SK-N-SH (cell line): ENCODE measurements at regions not wholly inside any gene's neighbourhood (a gene's known extent, or its start where the extent isn't known, plus 50 kb on each side); places are given as distances from the start of the nearest gene placed in this dataset.

Source experiments
- CTCF ChIA-PET: fragments of 300-600, 350-600 bp; formaldehyde crosslinking; extraction: SDS; loops from one replicate; lab custom pipeline; 2021; lab: Yijun Ruan, JAX
- POLR2A ChIA-PET: fragments of 350-600 bp; sonication (Branson Sonifier 250); formaldehyde crosslinking; extraction: SDS; loops from one replicate; lab custom pipeline; 2020; ENCODE audit warnings: antibody characterized with exemption, inconsistent platforms; lab: Yijun Ruan, JAX
- DNase-seq: peaks from one replicate; pipeline ENCODE4 v3.0.0; 2012
- H2AFZ ChIP-seq: fragments of 200-600 bp; sonication (generic); 2 replicates; pipeline ENCODE4 v1.8.1; 2016; ENCODE audit warnings: antibody characterized with exemption, mild to moderate bottlenecking, low read depth
- H3F3A ChIP-seq: fragments of 200-600 bp; sonication (generic); replicated peaks from 2 replicates; pipeline ENCODE3; 2016; ENCODE audit warnings: antibody characterized with exemption, mild to moderate bottlenecking; ENCODE audit not compliant: insufficient read depth
- H3K27ac ChIP-seq, 2 experiments: fragments of 200-500 bp in 1 of 2; fragments of 200-600 bp in 1 of 2; sonication (Bioruptor generic) in 1 of 2; sonication (generic), shearing (Covaris generic) in 1 of 2; 2 replicates each; pipeline versions ENCODE4 v1.5.1 to v1.6.1; 2014 to 2016; ENCODE audit warnings: low read depth in 2 of 2, inconsistent platforms in 1 of 2, low read length in 1 of 2, mild to moderate bottlenecking in 1 of 2, mixed read lengths in 1 of 2
- H3K27me3 ChIP-seq: fragments of 200-600 bp; sonication (generic), shearing (Covaris generic); 2 replicates; pipeline ENCODE4 v1.6.1; 2016; ENCODE audit warnings: mixed run types; ENCODE audit not compliant: insufficient read depth
- H3K36me3 ChIP-seq, 2 experiments: fragments of 200-500 bp in 1 of 2; fragments of 200-600 bp in 1 of 2; sonication (Bioruptor generic) in 1 of 2; sonication (generic) in 1 of 2; replicated peaks in 1 of 2; 2 replicates each; pipeline versions ENCODE3 to v1.5.1; 2014 to 2016; ENCODE audit warnings: low read length in 1 of 2, mild to moderate bottlenecking in 1 of 2; ENCODE audit not compliant: insufficient read depth in 2 of 2, control insufficient read depth in 1 of 2
- H3K4me1 ChIP-seq, 2 experiments: fragments of 200-500 bp in 1 of 2; fragments of 200-600 bp in 1 of 2; sonication (Bioruptor generic) in 1 of 2; sonication (generic), shearing (Covaris generic) in 1 of 2; 2 replicates each; pipeline versions ENCODE4 v1.5.1 to v1.6.1; 2014 to 2016; ENCODE audit warnings: low read depth in 1 of 2, low read length in 1 of 2, mixed run types in 1 of 2; ENCODE audit not compliant: insufficient read depth in 2 of 2, control insufficient read depth in 1 of 2
- H3K4me2 ChIP-seq: fragments of 200-600 bp; sonication (generic), shearing (Covaris generic); 2 replicates; pipeline ENCODE4 v1.6.1; 2017; ENCODE audit warnings: mixed run types
- H3K4me3 ChIP-seq, 2 experiments: fragments of 200-500 bp in 1 of 2; fragments of 200-600 bp in 1 of 2; sonication (Bioruptor generic) in 1 of 2; sonication (generic), shearing (Covaris generic) in 1 of 2; 2 replicates each; pipeline versions ENCODE4 v1.5.1 to v1.8.1; 2014 to 2016; ENCODE audit warnings: low read depth in 2 of 2, inconsistent platforms in 1 of 2, low read length in 1 of 2, mild to moderate bottlenecking in 1 of 2, mixed read lengths in 1 of 2, moderate library complexity in 1 of 2
- H3K79me2 ChIP-seq: fragments of 200-600 bp; sonication (generic); 2 replicates; pipeline ENCODE4 v1.8.1; 2017; ENCODE audit warnings: mild to moderate bottlenecking; ENCODE audit not compliant: insufficient read depth
- H3K9ac ChIP-seq: fragments of 200-600 bp; sonication (generic); 2 replicates; pipeline ENCODE4 v1.6.1; 2017; ENCODE audit warnings: mixed run types
- H3K9me2 ChIP-seq: fragments of 200-600 bp; sonication (generic); 2 replicates; pipeline ENCODE4 v1.6.1; 2017; ENCODE audit warnings: mixed run types
- H3K9me3 ChIP-seq: fragments of 200-600 bp; sonication (generic); 2 replicates; pipeline ENCODE4 v1.6.1; 2017; ENCODE audit warnings: mixed run types, mild to moderate bottlenecking, moderate library complexity
- H4K20me1 ChIP-seq: fragments of 200-600 bp; sonication (generic); 2 replicates; pipeline ENCODE4 v1.6.1; 2017; ENCODE audit warnings: mild to moderate bottlenecking, mixed run types; ENCODE audit not compliant: insufficient read depth
- CHD2 ChIP-seq: fragments of 150-350 bp; IDR thresholded peaks from 2 replicates; pipeline ENCODE4 v1.6.1; 2018; ENCODE audit warnings: low read length; ENCODE audit not compliant: partially characterized antibody
- ELF1 ChIP-seq: IDR thresholded peaks from 2 replicates; pipeline ENCODE4 v1.4.0; 2012
- EP300 ChIP-seq, 2 experiments: IDR thresholded peaks; 2 replicates each; pipeline versions ENCODE4 v1.4.0 to v1.6.1; 2012; ENCODE audit warnings: borderline replicate concordance in 1 of 2, low read depth in 1 of 2, low read length in 1 of 2
- EZH2phosphoT487 ChIP-seq: fragments of 200-600 bp; sonication (generic); IDR thresholded peaks from 2 replicates; pipeline ENCODE4 v1.6.1; 2017; ENCODE audit warnings: low read depth, mixed run types, mild to moderate bottlenecking, antibody characterized with exemption, moderate library complexity, borderline replicate concordance
- FOSL2 ChIP-seq: IDR thresholded peaks from 2 replicates; pipeline ENCODE4 v1.4.0; 2012; ENCODE audit warnings: low read depth, mild to moderate bottlenecking, moderate library complexity, borderline replicate concordance
- FOXJ3 ChIP-seq: sonication (generic); formaldehyde crosslinking; IDR thresholded peaks from 2 replicates; pipeline ENCODE4 v1.5.1; 2020; ENCODE audit warnings: mild to moderate bottlenecking, missing genetic modification reagents
- FOXM1 ChIP-seq: IDR thresholded peaks from 2 replicates; pipeline ENCODE4 v1.4.0; 2012; ENCODE audit warnings: low read depth, mild to moderate bottlenecking
- GABPA ChIP-seq: IDR thresholded peaks from 2 replicates; pipeline ENCODE4 v1.4.0; 2012; ENCODE audit warnings: low read depth, mild to moderate bottlenecking
- GATA2 ChIP-seq: sonication (generic); formaldehyde crosslinking; IDR thresholded peaks from 2 replicates; pipeline ENCODE4 v1.5.0; 2020; ENCODE audit warnings: mild to moderate bottlenecking, missing genetic modification reagents
- MEF2A ChIP-seq: IDR thresholded peaks from 2 replicates; pipeline ENCODE4 v1.4.0; 2012; ENCODE audit warnings: low read depth, borderline replicate concordance
- MXI1 ChIP-seq: IDR thresholded peaks from 2 replicates; pipeline ENCODE4 v1.6.1; 2012; ENCODE audit warnings: mild to moderate bottlenecking, low read depth, low read length, improper control_type of control experiment
- NFIC ChIP-seq: IDR thresholded peaks from 2 replicates; pipeline ENCODE4 v1.4.0; 2012; ENCODE audit warnings: borderline replicate concordance
- PBX3 ChIP-seq: IDR thresholded peaks from 2 replicates; pipeline ENCODE4; 2012
- POLR2AphosphoS5 ChIP-seq: IDR thresholded peaks from 2 replicates; pipeline ENCODE4 v1.6.1; 2012; ENCODE audit warnings: low read depth, low read length
- RCOR1 ChIP-seq: fragments of 150-350 bp; IDR thresholded peaks from 2 replicates; pipeline ENCODE4 v1.6.1; 2017; ENCODE audit warnings: antibody characterized with exemption, low read length
- REST ChIP-seq: IDR thresholded peaks from 2 replicates; pipeline ENCODE4 v1.6.1; 2012; ENCODE audit warnings: mild to moderate bottlenecking, low read depth, low read length, moderate library complexity
- RFX5 ChIP-seq: IDR thresholded peaks from 2 replicates; pipeline ENCODE4 v1.6.1; 2012; ENCODE audit warnings: mild to moderate bottlenecking, improper control_type of control experiment, low read length
- SMC3 ChIP-seq: IDR thresholded peaks from 2 replicates; pipeline ENCODE4 v1.6.1; 2012; ENCODE audit warnings: low read depth, low read length, improper control_type of control experiment
- TAF1 ChIP-seq: IDR thresholded peaks from 2 replicates; pipeline ENCODE4 v1.6.1; 2012; ENCODE audit warnings: low read depth, mild to moderate bottlenecking, low read length, moderate library complexity, borderline replicate concordance
- TEAD4 ChIP-seq: IDR thresholded peaks from 2 replicates; pipeline ENCODE4 v1.4.0; 2012; ENCODE audit warnings: mild to moderate bottlenecking, borderline replicate concordance; ENCODE audit not compliant: insufficient read depth
- USF2 ChIP-seq: fragments of 150-350 bp; IDR thresholded peaks from 2 replicates; pipeline ENCODE4 v1.6.1; 2017; ENCODE audit warnings: antibody characterized with exemption, low read length, low read depth, borderline replicate concordance
- ZBTB33 ChIP-seq: IDR thresholded peaks from 2 replicates; pipeline ENCODE4 v1.4.0; 2012; ENCODE audit warnings: low read depth, borderline replicate concordance
- WGBS: methylation state at CpG from one replicate; pipeline ENCODE4 v1.1.6; 2017; ENCODE audit warnings: low lambda C conversion rate; 5-methylcytosine and 5-hydroxymethylcytosine counted together

GRCh38 chr16:63298993-63299392 is 1262.8 kb upstream of the CDH8 start:
- no peak overlapping the region for H2AFZ ChIP-seq

GRCh38 chr16:63292036-63292435 is 1255.8 kb upstream of the CDH8 start:
- H3K79me2 ChIP-seq, result no peaks in the 10 kb centered on the region
- no peak overlapping the region for H2AFZ ChIP-seq
- H3K4me3 ChIP-seq, result no peak overlapping the region
- no peaks in the 10 kb centered on the region for H3K27me3 ChIP-seq
- no peaks in the 10 kb centered on the region for H3F3A ChIP-seq
- no peak overlapping the region for H3K4me2 ChIP-seq
- H3K9me3 ChIP-seq, result no peaks in the 10 kb centered on the region
- H4K20me1 ChIP-seq, result no peaks in the 10 kb centered on the region
- H3K9me2 ChIP-seq, result no peaks in the 10 kb centered on the region
- DNase-seq, result no peak
- no peaks in the 10 kb centered on the region for H3K36me3 ChIP-seq
- H3K4me1 ChIP-seq, result no peaks in the 10 kb centered on the region
- H3K27ac ChIP-seq, result no peak overlapping the region
- no peak overlapping the region for H3K9ac ChIP-seq
- POLR2A ChIA-PET, result no interaction called here
- WGBS, result 71% methylated on average over 8 of the region's 11 CpGs
- CTCF ChIA-PET, result interaction anchor here (0.9 to 1.8 kb wide), 3 partner anchors 1035 to 1103 kb away, joined by 3 to 5 read pairs (median 4); no protein-coding TSS in a partner anchor
- TF ChIP-seq MXI1 (no peak), PBX3 (no peak), GABPA (no peak), GATA2 (no peak), EZH2phosphoT487 (no peak), FOSL2 (no peak), REST (no peak), TEAD4 (no peak)

More at GRCh38 chr16:63298993-63299392, 1262.8 kb upstream of the CDH8 start:
- Histone ChIP-seq H3K27me3 (no peaks in the 10 kb centered on the region), H3K27ac (no peak overlapping the region), H3K36me3 (no peaks in the 10 kb centered on the region), H4K20me1 (no peaks in the 10 kb centered on the region), H3K9me2 (no peaks in the 10 kb centered on the region), H3K9me3 (no peaks in the 10 kb centered on the region), H3K9ac (no peak overlapping the region), H3K4me2 (no peak overlapping the region), H3K79me2 (no peaks in the 10 kb centered on the region), H3K4me1 (no peaks in the 10 kb centered on the region), H3K4me3 (no peak overlapping the region), H3F3A (no peaks in the 10 kb centered on the region)
- no peak for DNase-seq
- CTCF ChIA-PET, result interaction anchor here (1.3 kb wide), 1 partner anchor 9 kb away, joined by 4 read pairs; no protein-coding TSS in a partner anchor
- POLR2A ChIA-PET, result no interaction called here
- WGBS, result 37% methylated on average over 1 of the region's 1 CpG
- TF ChIP-seq NFIC, result no peak
- no peak for TF ChIP-seq FOXJ3 (CRISPR knock-in tag)
- TF ChIP-seq EP300 (IDR thresholded peaks at IDR 0.05; ENCODE audit: borderline replicate concordance in 1 of 2, low read depth in 1 of 2, low read length in 1 of 2), result no peak
- TF ChIP-seq CHD2, result no peak
- no peak for TF ChIP-seq POLR2AphosphoS5
- TF ChIP-seq RFX5, result no peak
- TF ChIP-seq FOSL2, result no peak
- no peak for TF ChIP-seq ZBTB33
- TF ChIP-seq ELF1, result no peak
- TF ChIP-seq TEAD4, result no peak
- no peak for TF ChIP-seq FOXM1
- no peak for TF ChIP-seq GATA2
- no peak for TF ChIP-seq RCOR1
- no peak for TF ChIP-seq MEF2A
- TF ChIP-seq GABPA, result no peak
- TF ChIP-seq SMC3, result no peak
- TF ChIP-seq USF2, result no peak
- TF ChIP-seq TAF1, result no peak
